ENCODE measurements at regions not wholly inside any gene's neighbourhood (a gene's known extent, or its start where the extent isn't known, plus 50 kb on each side); places are given as distances from the start of the nearest gene placed in this dataset.

GRCh38 chr18:51390702-51391101 is 193.2 kb upstream of the MEX3C start:
- no peak for TF ChIP-seq PHF8 (IDR thresholded peaks at IDR 0.05; ENCODE audit: borderline replicate concordance, low read length)
- TF ChIP-seq GATA2 (CRISPR knock-in tag; IDR thresholded peaks at IDR 0.05), result no peak
- no peak for TF ChIP-seq CEBPZ (IDR thresholded peaks at IDR 0.05; ENCODE audit: borderline replicate concordance, low read depth, low read length)
- no peak for TF ChIP-seq PREB (CRISPR knock-in tag; IDR thresholded peaks at IDR 0.05)
- TF ChIP-seq CTCF (IDR thresholded peaks at IDR 0.05 in 2 of 3, conservative IDR thresholded peaks at IDR 0.05 in 1 of 3; ENCODE audit: insufficient read depth in 2 of 3, low read depth in 1 of 3, low read length in 3 of 3), result no peak
- TF ChIP-seq POLR2A (conservative IDR thresholded peaks at IDR 0.05), result no peak

Data from K562 (cell line).